Occipital lobe (tissue), 1 donor: ENCODE measurements at regions not wholly inside any gene's neighbourhood (a gene's known extent, or its start where the extent isn't known, plus 50 kb on each side); places are given as distances from the start of the nearest gene placed in this dataset.
"Not testable (repeated sequence)": the region's sequence is repeated elsewhere in the genome, so short reads cannot be mapped to it uniquely, and the experiment has no call there.

Experiments used
- DNase-seq: peaks from one replicate; lab custom pipeline; 2025; lab: John Stamatoyannopoulos, UW

GRCh38 chr12:131471271-131471905 is 239.5 kb upstream of the SFSWAP start:
- DNase-seq, result no peak

GRCh38 chr12:131471946-131472732 is 238.8 kb upstream of the SFSWAP start:
- DNase-seq, result no peak

- no peak for DNase-seq
These were observed 237.6 kb upstream of the SFSWAP start for GRCh38 chr12:131473261-131473660.

GRCh38 chr12:131473741-131474709 is 236.9 kb upstream of the SFSWAP start:
- DNase-seq, result no peak

GRCh38 chr12:131475012-131475411 is 235.9 kb upstream of the SFSWAP start:
- DNase-seq, result not testable (repeated sequence)

- no peak for DNase-seq
These were observed 233.3 kb upstream of the SFSWAP start for GRCh38 chr12:131477613-131478012.

- no peak for DNase-seq
These were observed 232.4 kb upstream of the SFSWAP start for GRCh38 chr12:131478468-131478867.

- no peak for DNase-seq
These were observed 228.7 kb upstream of the SFSWAP start for GRCh38 chr12:131482199-131482598.

- DNase-seq, result no peak
These were observed 228.2 kb upstream of the SFSWAP start for GRCh38 chr12:131482686-131483085.

- no peak for DNase-seq
These were observed 224.2 kb upstream of the SFSWAP start for GRCh38 chr12:131486451-131487230.

GRCh38 chr12:131487388-131488124 is 223.3 kb upstream of the SFSWAP start:
- peak; percentile 21 for DNase-seq

- no peak for DNase-seq
These were observed 221.2 kb upstream of the SFSWAP start for GRCh38 chr12:131489718-131490117.

- DNase-seq, result no peak
These were observed 219.7 kb upstream of the SFSWAP start for GRCh38 chr12:131491155-131491554.

- no peak for DNase-seq
These were observed 218.9 kb upstream of the SFSWAP start for GRCh38 chr12:131491916-131492490.

- no peak for DNase-seq
These were observed 217.6 kb upstream of the SFSWAP start for GRCh38 chr12:131493068-131493826.

GRCh38 chr12:131494216-131494615 is 216.7 kb upstream of the SFSWAP start:
- DNase-seq, result no peak

- no peak for DNase-seq
These were observed 216.0 kb upstream of the SFSWAP start for GRCh38 chr12:131494741-131495524.

- no peak for DNase-seq
These were observed 212.9 kb upstream of the SFSWAP start for GRCh38 chr12:131497966-131498365.
